ENCODE measurements at regions not wholly inside any gene's neighbourhood (a gene's known extent, or its start where the extent isn't known, plus 50 kb on each side); places are given as distances from the start of the nearest gene placed in this dataset.
"Not testable (repeated sequence)": the region's sequence is repeated elsewhere in the genome, so short reads cannot be mapped to it uniquely, and the experiment has no call there.

- DNase-seq, result no peak
These were observed 154.7 kb upstream of the SGCG start for GRCh38 chr13:23025864-23026608.

GRCh38 chr13:23039266-23039935, 141.4 kb upstream of the SGCG start:
- no peak for DNase-seq

- no peak for DNase-seq
These were observed 138.6 kb upstream of the SGCG start for GRCh38 chr13:23042181-23042580.

GRCh38 chr13:23044906-23045305, 135.9 kb upstream of the SGCG start:
- no peak for DNase-seq

GRCh38 chr13:23050126-23050525, 130.7 kb upstream of the SGCG start:
- no peak for DNase-seq

GRCh38 chr13:23053711-23054110, 127.1 kb upstream of the SGCG start:
- DNase-seq, result not testable (repeated sequence)

- no peak for DNase-seq
These were observed 121.6 kb upstream of the SGCG start for GRCh38 chr13:23059173-23059572.

GRCh38 chr13:23060959-23061358, 119.8 kb upstream of the SGCG start:
- DNase-seq, result no peak

GRCh38 chr13:23067129-23067528, 113.7 kb upstream of the SGCG start:
- DNase-seq, result no peak

GRCh38 chr13:23069566-23069965, 111.2 kb upstream of the SGCG start:
- no peak for DNase-seq

- no peak for DNase-seq
These were observed 106.5 kb upstream of the SGCG start for GRCh38 chr13:23074075-23074828.

GRCh38 chr13:23081220-23081619, 99.6 kb upstream of the SGCG start:
- no peak for DNase-seq

GRCh38 chr13:23081901-23082300, 98.9 kb upstream of the SGCG start:
- no peak for DNase-seq

GRCh38 chr13:23086968-23087623, 93.7 kb upstream of the SGCG start:
- DNase-seq, result no peak

- DNase-seq, result no peak
These were observed 92.9 kb upstream of the SGCG start for GRCh38 chr13:23087880-23088279.

GRCh38 chr13:23098161-23098907, 82.4 kb upstream of the SGCG start:
- DNase-seq, result no peak

- no peak for DNase-seq
These were observed 75.7 kb upstream of the SGCG start for GRCh38 chr13:23105051-23105450.

- no peak for DNase-seq
These were observed 73.1 kb upstream of the SGCG start for GRCh38 chr13:23107665-23108064.

GRCh38 chr13:23119131-23119530, 61.6 kb upstream of the SGCG start:
- DNase-seq, result no peak

- not testable (repeated sequence) for DNase-seq
These were observed 53.2 kb upstream of the SGCG start for GRCh38 chr13:23127540-23127939.

- no peak for DNase-seq
These were observed 51.4 kb upstream of the SGCG start for GRCh38 chr13:23129331-23129730.

Measured in nucleus accumbens (tissue), 56 donors.